SK-N-SH treated with all-trans-retinoic acid at 6 μM for 48 hours (cell line): ENCODE measurements at regions not wholly inside any gene's neighbourhood (a gene's known extent, or its start where the extent isn't known, plus 50 kb on each side); places are given as distances from the start of the nearest gene placed in this dataset.

ENCODE experiments used
- ATAC-seq: fragments of 200-7000 bp; cut with Tn5 transposase; 3 replicates; pipeline ENCODE4 v1.9.1; 2020; ENCODE audit warnings: mild to moderate bottlenecking, moderate library complexity
- ARNTL ChIP-seq: fragments of 450-650 bp; formaldehyde crosslinking; IDR thresholded peaks from 2 replicates; pipeline ENCODE4 v1.5.0; 2020; ENCODE audit warnings: low read depth, mild to moderate bottlenecking, moderate library complexity, borderline replicate concordance
- BACH2 ChIP-seq: fragments of 250-450 bp; sonication (Bioruptor Pico); IDR thresholded peaks from 2 replicates; pipeline ENCODE4 v1.9.0; 2021; ENCODE audit warnings: mild to moderate bottlenecking, borderline replicate concordance
- CSDC2 ChIP-seq: fragments of 250-450 bp; sonication (Bioruptor Pico); IDR thresholded peaks from 2 replicates; pipeline ENCODE4 v1.5.0; 2020; ENCODE audit warnings: mild to moderate bottlenecking, moderate library complexity
- ESRRG ChIP-seq: fragments of 250-450 bp; sonication (Bioruptor Pico); IDR thresholded peaks from 2 replicates; pipeline ENCODE4 v1.6.1; 2021; ENCODE audit warnings: mild to moderate bottlenecking
- GLIS3 ChIP-seq: fragments of 250-450 bp; sonication (Bioruptor Pico); IDR thresholded peaks from 2 replicates; pipeline ENCODE4 v1.5.0; 2020; ENCODE audit warnings: mild to moderate bottlenecking, moderate library complexity
- ISL1 ChIP-seq: fragments of 250-450 bp; sonication (Bioruptor Pico); IDR thresholded peaks from 2 replicates; pipeline ENCODE4 v2.1.2; 2022; ENCODE audit warnings: mild to moderate bottlenecking, moderate library complexity
- OSR1 ChIP-seq: fragments of 250-450 bp; sonication (Bioruptor Pico); IDR thresholded peaks from 2 replicates; pipeline ENCODE4 v1.8.0; 2022; ENCODE audit warnings: moderate library complexity, mild to moderate bottlenecking, inconsistent platforms
- PPARA ChIP-seq: fragments of 250-450 bp; sonication (Bioruptor Pico); IDR thresholded peaks from 2 replicates; pipeline ENCODE4 v1.5.0; 2020; ENCODE audit warnings: mild to moderate bottlenecking, borderline replicate concordance
- RARB ChIP-seq: fragments of 250-450 bp; sonication (Bioruptor Pico); IDR thresholded peaks from 2 replicates; pipeline ENCODE4 v1.8.0; 2021; ENCODE audit warnings: mild to moderate bottlenecking, moderate library complexity
- SNAI2 ChIP-seq: fragments of 250-450 bp; sonication (Bioruptor Pico); IDR thresholded peaks from 2 replicates; pipeline ENCODE4 v1.5.0; 2020; ENCODE audit warnings: mild to moderate bottlenecking, moderate library complexity
- TCF4 ChIP-seq: fragments of 250-450 bp; sonication (Bioruptor Pico); IDR thresholded peaks from 2 replicates; pipeline ENCODE4 v1.8.0; 2021; ENCODE audit warnings: mild to moderate bottlenecking, moderate library complexity, borderline replicate concordance
- TOX ChIP-seq: fragments of 250-450 bp; sonication (Bioruptor Pico); IDR thresholded peaks from 2 replicates; pipeline ENCODE4 v1.8.0; 2021; ENCODE audit warnings: mild to moderate bottlenecking, moderate library complexity, borderline replicate concordance
- ZC3H10 ChIP-seq: fragments of 250-450 bp; sonication (Bioruptor Pico); IDR thresholded peaks from 2 replicates; pipeline ENCODE4 v1.5.1; 2021; ENCODE audit warnings: mild to moderate bottlenecking, moderate library complexity
- ZFP3 ChIP-seq: fragments of 250-450 bp; sonication (Bioruptor Pico); IDR thresholded peaks from 2 replicates; pipeline ENCODE4 v1.5.0; 2020; ENCODE audit warnings: mild to moderate bottlenecking, moderate library complexity
- ZFP30 ChIP-seq: fragments of 450-650 bp; formaldehyde crosslinking; IDR thresholded peaks from 2 replicates; pipeline ENCODE4 v1.5.0; 2022; ENCODE audit warnings: mild to moderate bottlenecking, moderate library complexity
- ZNF565 ChIP-seq: fragments of 450-650 bp; formaldehyde crosslinking; conservative IDR thresholded peaks from 2 replicates; pipeline ENCODE4 v1.5.0; 2020; ENCODE audit warnings: low read depth, mild to moderate bottlenecking, moderate library complexity
- ZNF70 ChIP-seq: fragments of 450-650 bp; formaldehyde crosslinking; IDR thresholded peaks from 2 replicates; pipeline ENCODE4 v1.5.0; 2020; ENCODE audit warnings: mild to moderate bottlenecking, moderate library complexity
- ZNF8 ChIP-seq: fragments of 450-650 bp; formaldehyde crosslinking; IDR thresholded peaks from 2 replicates; pipeline ENCODE4 v1.5.0; 2020; ENCODE audit warnings: mild to moderate bottlenecking, moderate library complexity
- TF ChIP-seq, protein P1 (sequence below): fragments of 250-450 bp; sonication (Bioruptor Pico); IDR thresholded peaks from 2 replicates; pipeline ENCODE4 v1.5.1; 2020; ENCODE audit warnings: low read depth, mild to moderate bottlenecking, moderate library complexity
- TF ChIP-seq, protein P2 (sequence below): fragments of 250-450 bp; sonication (Bioruptor Pico); IDR thresholded peaks from 2 replicates; pipeline ENCODE4 v1.8.0; 2021; ENCODE audit warnings: low read depth, mild to moderate bottlenecking, moderate library complexity, borderline replicate concordance
- TF ChIP-seq, protein P3 (sequence below): fragments of 250-450 bp; sonication (Bioruptor Pico); IDR thresholded peaks from 2 replicates; pipeline ENCODE4 v1.8.0; 2020; ENCODE audit warnings: mild to moderate bottlenecking, moderate library complexity, borderline replicate concordance
- TF ChIP-seq, protein P4 (sequence below): fragments of 250-450 bp; sonication (Bioruptor Pico); IDR thresholded peaks from 2 replicates; pipeline ENCODE4 v1.5.0; 2020; ENCODE audit warnings: mild to moderate bottlenecking, moderate library complexity
- TF ChIP-seq, protein P5 (sequence below): fragments of 250-450 bp; sonication (Bioruptor Pico); IDR thresholded peaks from 2 replicates; pipeline ENCODE4 v1.5.1; 2021; ENCODE audit warnings: mild to moderate bottlenecking, moderate library complexity

DNA sequence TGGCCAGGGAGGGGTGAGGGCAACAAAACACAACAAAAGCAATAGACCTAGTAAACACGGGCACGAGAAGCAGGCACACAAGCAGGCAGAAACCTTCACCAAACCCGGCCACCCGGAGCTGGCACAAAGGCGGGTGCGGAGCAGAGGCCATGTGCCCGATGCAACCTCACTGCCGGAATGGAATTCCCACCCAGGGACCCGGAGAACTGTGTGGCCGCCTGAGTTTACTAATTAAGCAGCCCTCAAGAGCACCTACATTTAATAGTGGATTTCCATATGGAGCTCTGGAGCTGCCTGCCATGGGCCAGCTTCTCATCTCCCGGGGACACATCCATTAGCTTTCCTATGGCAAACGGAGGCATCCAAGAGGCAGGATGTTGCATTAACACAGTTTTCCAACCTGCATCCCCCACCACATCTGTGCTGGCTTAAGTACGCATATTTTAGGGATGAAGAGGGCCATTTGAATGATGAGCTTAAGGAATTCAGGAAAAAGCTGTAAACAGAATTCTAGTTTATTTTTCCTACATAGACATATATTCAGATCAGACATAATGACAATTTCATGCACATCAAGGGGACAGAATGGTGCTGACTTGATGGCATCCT, 104.5 kb upstream of the SMIM21 start:
- TF ChIP-seq SNAI2 (CRISPR knock-in tag), result no peak
- ATAC-seq, result no peak

DNA sequence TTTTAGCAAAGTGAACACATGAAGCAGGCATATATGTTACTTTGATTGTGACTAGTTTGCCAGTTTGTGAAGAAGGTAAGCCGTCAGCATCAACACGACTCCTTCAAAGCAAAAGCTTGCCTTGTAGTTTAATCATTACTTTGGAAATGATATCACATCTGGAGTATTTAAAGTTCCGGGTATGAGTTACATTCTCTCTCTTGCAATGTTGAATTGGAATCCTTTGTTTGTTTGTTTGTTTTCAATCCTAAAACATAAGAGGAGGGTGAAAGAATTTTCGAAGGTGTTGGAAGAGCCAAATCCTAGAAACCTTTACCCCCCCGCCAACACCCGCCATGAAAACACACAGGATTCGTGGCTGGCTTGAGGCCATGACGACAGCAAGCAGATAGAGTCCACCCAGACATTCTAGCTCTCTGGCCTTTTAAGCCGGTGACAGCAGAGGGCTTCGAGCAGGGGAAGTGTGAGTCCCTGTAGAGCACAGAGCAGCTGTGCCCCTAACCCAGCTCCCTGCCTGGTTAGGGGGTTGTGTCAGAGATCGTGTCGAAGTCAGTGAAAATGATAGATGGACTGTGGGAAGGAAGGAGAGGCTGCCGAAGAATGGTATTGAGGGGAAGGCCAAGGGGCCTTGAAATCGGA, 103.8 kb upstream of the SMIM21 start:
- TF ChIP-seq OSR1 (CRISPR knock-in tag) (no peak), RARB (CRISPR knock-in tag) (no peak), ZFP3 (CRISPR knock-in tag) (no peak)
- no peak for ATAC-seq

DNA sequence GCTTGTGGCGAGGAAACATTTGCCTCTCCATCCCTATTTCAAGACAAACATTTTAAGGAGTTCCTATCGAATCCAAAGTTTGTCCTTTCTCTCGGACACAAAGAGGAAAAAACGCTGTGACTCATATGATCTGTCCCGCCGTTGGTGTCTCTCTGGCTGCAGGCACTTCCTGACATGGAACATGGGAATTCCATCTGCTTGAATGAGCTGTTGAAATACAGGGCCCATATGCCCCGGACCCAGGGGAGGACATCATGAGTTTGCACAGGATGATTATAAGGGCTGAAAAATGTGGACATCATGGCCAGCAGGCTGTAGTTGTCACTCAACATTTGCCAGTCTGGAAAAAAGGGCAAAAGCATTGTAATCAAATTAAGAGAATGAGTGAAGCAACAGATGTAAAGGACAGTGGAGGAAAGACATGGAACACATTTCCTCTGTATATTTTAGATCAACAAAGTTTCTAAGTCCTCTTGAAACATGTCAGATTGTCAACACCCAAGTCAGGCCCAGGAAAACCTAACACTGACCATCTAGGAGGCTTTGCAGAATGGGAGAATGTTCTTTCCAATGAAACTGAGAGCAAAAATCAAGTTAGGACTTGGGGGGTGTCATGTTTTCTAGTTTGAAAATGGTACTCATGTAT, 103.2 kb upstream of the SMIM21 start:
- no peak for TF ChIP-seq TOX (CRISPR knock-in tag)
- no peak for TF ChIP-seq BACH2 (CRISPR knock-in tag)
- TF ChIP-seq ZNF8 (CRISPR knock-in tag), result no peak
- no peak for TF ChIP-seq ISL1 (CRISPR knock-in tag)
- no peak for TF ChIP-seq GLIS3 (CRISPR knock-in tag)
- no peak for TF ChIP-seq ZNF565 (CRISPR knock-in tag)
- TF ChIP-seq, protein P1, sequence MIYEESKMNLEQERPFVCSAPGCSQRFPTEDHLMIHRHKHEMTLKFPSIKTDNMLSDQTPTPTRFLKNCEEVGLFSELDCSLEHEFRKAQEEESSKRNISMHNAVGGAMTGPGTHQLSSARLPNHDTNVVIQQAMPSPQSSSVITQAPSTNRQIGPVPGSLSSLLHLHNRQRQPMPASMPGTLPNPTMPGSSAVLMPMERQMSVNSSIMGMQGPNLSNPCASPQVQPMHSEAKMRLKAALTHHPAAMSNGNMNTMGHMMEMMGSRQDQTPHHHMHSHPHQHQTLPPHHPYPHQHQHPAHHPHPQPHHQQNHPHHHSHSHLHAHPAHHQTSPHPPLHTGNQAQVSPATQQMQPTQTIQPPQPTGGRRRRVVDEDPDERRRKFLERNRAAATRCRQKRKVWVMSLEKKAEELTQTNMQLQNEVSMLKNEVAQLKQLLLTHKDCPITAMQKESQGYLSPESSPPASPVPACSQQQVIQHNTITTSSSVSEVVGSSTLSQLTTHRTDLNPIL, result no peak
- TF ChIP-seq ZFP30 (CRISPR knock-in tag), result no peak
- TF ChIP-seq, protein P2, sequence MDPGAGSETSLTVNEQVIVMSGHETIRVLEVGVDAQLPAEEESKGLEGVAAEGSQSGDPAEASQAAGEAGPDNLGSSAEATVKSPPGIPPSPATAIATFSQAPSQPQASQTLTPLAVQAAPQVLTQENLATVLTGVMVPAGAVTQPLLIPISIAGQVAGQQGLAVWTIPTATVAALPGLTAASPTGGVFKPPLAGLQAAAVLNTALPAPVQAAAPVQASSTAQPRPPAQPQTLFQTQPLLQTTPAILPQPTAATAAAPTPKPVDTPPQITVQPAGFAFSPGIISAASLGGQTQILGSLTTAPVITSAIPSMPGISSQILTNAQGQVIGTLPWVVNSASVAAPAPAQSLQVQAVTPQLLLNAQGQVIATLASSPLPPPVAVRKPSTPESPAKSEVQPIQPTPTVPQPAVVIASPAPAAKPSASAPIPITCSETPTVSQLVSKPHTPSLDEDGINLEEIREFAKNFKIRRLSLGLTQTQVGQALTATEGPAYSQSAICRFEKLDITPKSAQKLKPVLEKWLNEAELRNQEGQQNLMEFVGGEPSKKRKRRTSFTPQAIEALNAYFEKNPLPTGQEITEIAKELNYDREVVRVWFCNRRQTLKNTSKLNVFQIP (CRISPR knock-in tag), result no peak
- no peak for TF ChIP-seq ZC3H10 (CRISPR knock-in tag)
- no peak for ATAC-seq

DNA sequence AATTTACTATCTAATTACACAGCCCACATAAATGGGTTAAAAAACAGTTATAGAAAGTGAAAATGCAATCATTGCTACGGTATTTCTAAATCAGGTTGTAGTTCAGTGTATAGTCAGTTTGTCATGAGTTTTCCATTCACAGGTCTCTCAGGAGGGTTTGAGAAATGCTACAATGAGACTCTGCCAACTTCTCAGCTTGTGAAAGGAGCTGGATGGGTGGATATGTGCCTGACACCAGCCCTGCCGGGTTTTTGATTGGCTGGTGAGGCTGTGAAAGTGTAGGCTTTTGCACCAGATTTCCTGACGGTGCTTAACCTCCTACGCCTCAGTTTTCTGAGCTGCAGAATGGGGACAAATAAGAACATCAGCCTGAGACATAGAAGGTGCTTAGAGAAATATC, 102.6 kb upstream of the SMIM21 start:
- no peak for TF ChIP-seq ESRRG (CRISPR knock-in tag)
- TF ChIP-seq CSDC2 (CRISPR knock-in tag), result no peak
- TF ChIP-seq, protein P3, sequence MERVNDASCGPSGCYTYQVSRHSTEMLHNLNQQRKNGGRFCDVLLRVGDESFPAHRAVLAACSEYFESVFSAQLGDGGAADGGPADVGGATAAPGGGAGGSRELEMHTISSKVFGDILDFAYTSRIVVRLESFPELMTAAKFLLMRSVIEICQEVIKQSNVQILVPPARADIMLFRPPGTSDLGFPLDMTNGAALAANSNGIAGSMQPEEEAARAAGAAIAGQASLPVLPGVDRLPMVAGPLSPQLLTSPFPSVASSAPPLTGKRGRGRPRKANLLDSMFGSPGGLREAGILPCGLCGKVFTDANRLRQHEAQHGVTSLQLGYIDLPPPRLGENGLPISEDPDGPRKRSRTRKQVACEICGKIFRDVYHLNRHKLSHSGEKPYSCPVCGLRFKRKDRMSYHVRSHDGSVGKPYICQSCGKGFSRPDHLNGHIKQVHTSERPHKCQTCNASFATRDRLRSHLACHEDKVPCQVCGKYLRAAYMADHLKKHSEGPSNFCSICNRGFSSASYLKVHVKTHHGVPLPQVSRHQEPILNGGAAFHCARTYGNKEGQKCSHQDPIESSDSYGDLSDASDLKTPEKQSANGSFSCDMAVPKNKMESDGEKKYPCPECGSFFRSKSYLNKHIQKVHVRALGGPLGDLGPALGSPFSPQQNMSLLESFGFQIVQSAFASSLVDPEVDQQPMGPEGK (CRISPR knock-in tag), result no peak
- no peak for TF ChIP-seq RARB (CRISPR knock-in tag)
- TF ChIP-seq, protein P4, sequence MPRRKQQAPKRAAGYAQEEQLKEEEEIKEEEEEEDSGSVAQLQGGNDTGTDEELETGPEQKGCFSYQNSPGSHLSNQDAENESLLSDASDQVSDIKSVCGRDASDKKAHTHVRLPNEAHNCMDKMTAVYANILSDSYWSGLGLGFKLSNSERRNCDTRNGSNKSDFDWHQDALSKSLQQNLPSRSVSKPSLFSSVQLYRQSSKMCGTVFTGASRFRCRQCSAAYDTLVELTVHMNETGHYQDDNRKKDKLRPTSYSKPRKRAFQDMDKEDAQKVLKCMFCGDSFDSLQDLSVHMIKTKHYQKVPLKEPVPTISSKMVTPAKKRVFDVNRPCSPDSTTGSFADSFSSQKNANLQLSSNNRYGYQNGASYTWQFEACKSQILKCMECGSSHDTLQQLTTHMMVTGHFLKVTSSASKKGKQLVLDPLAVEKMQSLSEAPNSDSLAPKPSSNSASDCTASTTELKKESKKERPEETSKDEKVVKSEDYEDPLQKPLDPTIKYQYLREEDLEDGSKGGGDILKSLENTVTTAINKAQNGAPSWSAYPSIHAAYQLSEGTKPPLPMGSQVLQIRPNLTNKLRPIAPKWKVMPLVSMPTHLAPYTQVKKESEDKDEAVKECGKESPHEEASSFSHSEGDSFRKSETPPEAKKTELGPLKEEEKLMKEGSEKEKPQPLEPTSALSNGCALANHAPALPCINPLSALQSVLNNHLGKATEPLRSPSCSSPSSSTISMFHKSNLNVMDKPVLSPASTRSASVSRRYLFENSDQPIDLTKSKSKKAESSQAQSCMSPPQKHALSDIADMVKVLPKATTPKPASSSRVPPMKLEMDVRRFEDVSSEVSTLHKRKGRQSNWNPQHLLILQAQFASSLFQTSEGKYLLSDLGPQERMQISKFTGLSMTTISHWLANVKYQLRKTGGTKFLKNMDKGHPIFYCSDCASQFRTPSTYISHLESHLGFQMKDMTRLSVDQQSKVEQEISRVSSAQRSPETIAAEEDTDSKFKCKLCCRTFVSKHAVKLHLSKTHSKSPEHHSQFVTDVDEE (CRISPR knock-in tag), result no peak
- TF ChIP-seq ZNF565 (CRISPR knock-in tag), result no peak
- TF ChIP-seq PPARA (CRISPR knock-in tag), result no peak
- no peak for TF ChIP-seq TCF4 (CRISPR knock-in tag)
- TF ChIP-seq, protein P5, sequence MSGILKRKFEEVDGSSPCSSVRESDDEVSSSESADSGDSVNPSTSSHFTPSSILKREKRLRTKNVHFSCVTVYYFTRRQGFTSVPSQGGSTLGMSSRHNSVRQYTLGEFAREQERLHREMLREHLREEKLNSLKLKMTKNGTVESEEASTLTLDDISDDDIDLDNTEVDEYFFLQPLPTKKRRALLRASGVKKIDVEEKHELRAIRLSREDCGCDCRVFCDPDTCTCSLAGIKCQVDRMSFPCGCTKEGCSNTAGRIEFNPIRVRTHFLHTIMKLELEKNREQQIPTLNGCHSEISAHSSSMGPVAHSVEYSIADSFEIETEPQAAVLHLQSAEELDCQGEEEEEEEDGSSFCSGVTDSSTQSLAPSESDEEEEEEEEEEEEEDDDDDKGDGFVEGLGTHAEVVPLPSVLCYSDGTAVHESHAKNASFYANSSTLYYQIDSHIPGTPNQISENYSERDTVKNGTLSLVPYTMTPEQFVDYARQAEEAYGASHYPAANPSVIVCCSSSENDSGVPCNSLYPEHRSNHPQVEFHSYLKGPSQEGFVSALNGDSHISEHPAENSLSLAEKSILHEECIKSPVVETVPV (CRISPR knock-in tag), result no peak
- TF ChIP-seq ZNF8 (CRISPR knock-in tag), result no peak
- no peak for TF ChIP-seq OSR1 (CRISPR knock-in tag)
- TF ChIP-seq ZNF70, result no peak
- no peak for TF ChIP-seq ZFP30 (CRISPR knock-in tag)
- TF ChIP-seq, protein P1, result no peak
- TF ChIP-seq, protein P2 (CRISPR knock-in tag), result no peak
- no peak for TF ChIP-seq ARNTL (CRISPR knock-in tag)
- TF ChIP-seq, all 23 proteins: peak for 0
- no peak for ATAC-seq
